Activated CD8-positive, alpha-beta memory T cell treated with anti-CD3 and anti-CD28 coated beads for 48 hours (primary cell): ENCODE measurements at regions not wholly inside any gene's neighbourhood (a gene's known extent, or its start where the extent isn't known, plus 50 kb on each side); places are given as distances from the start of the nearest gene placed in this dataset.
"Not testable (repeated sequence)": the region's sequence is repeated elsewhere in the genome, so short reads cannot be mapped to it uniquely, and the experiment has no call there.

Experiments
- DNase-seq, 3 experiments: peaks; one replicate each; pipeline ENCODE4 v3.0.0-alpha.2; 2020; ENCODE audit warnings: low read depth in 2 of 3, low spot score in 2 of 3

DNA sequence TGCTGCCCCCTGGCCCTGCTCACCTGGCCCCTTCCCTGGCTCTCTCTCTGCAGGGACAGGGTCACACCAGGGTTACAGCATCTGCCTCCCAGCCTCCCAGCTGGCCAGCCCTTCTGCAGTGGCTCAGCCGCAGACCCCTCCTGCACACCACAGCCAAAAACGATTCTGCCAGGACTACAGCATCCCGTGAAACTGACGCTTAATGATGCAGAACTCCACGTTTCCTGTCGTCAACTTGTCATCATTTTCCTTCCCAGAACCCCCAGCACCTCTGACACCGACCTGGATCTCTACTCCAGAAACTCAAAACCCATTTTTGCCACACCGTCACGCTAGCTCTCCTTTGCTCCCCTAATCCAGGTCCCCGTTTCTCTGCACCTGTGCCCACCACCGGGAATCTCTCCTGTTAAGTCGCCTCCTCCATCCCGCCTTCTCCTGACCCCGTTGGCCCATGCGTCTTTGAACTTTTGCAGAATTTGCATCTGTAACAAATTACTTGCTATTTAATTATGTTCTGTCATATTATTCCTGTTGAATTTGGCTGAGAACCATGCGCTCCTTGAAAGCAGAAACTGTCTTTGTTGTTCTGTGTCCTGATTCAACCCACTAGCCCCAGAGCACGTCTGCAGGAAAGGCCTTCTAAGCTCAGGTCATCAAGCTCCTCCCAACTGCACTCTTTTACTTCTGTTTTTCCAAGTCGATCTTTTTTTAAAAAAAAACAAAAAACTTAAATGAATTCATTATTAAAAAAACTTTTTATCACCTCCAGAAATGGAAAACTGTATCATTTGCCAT, 173.2 kb upstream of the COPS8 start:
- no peak for DNase-seq

DNA sequence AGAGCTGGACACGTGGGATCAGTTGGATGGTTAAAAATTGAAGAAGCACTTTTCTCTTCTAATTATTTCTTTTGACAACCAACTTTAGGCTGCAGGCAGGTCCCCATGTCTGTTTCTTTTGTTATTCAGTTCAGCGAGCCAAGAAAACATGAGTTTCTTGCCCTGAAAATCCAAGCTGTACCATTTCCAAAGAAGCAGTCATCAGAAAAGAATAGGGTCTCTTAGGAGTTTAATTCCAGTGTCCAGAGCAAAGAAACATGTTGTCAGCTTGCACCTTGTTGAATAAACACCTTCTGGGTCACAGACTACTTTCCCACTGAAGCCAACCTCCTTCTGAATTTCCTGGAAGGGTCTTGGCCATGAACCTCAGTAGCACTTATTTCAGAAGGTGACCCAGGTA, 170.5 kb upstream of the COPS8 start:
- DNase-seq: no peak

DNA sequence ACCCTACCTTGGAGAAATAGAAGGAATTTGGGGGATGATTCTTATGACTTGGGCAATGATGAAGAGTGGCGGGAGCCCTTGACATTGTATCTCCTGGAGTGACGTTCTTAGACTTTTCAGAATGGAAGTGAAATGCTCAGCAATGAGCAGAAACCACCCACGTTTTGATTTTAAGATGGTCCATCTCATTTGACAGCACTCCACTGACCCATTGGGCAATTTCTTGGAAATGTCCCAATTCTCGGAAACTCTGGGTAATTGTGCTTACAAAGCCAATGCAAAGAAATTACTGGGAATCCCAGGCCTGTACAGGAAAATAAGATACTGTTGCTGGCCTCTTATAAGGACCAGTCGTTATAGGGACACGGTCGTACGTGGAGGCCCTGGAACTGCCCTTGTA, 170.0 kb upstream of the COPS8 start:
- DNase-seq: no peak

DNA sequence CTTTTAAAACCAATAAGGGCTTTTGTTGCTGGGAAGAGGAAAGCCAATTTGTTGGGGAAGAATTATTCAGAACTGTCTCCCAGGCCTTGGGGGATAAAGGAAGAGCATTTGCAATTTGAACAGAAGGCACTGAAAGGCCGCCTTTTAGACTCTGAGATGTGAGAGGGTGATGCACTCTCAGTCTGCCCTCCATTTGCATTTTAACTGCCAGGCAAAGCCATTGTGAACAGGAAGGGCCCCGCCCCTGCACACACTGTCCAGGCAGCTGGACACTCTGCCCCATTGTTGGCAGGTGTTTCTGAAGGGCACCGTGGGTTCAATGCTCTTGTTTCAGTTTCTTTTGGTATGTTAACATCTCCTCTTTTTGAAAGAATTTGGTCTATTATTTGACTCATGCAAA, 169.5 kb upstream of the COPS8 start:
- DNase-seq: no peak

GRCh38 chr2:236916651-236917050, 169.0 kb upstream of the COPS8 start:
- no peak for DNase-seq

DNA sequence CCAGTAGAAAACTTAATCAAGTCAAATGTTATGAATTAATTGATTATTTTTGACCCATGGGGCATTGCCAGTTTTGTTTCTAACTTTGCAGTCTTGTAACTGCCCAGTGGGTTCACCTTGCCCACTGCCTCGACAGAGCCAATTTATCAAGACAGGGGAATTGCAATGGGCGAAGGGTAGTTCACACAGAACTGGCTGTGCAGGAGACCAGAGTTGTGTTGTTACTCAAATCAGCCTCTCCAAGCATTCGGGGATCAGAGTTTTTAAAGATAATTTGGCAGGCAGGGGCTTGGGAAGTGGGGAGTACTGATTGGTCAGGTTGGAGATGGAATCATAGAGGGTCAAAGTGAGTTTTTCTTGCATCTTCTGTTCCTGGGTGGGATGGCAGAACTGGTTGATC, 168.5 kb upstream of the COPS8 start:
- no peak for DNase-seq

DNA sequence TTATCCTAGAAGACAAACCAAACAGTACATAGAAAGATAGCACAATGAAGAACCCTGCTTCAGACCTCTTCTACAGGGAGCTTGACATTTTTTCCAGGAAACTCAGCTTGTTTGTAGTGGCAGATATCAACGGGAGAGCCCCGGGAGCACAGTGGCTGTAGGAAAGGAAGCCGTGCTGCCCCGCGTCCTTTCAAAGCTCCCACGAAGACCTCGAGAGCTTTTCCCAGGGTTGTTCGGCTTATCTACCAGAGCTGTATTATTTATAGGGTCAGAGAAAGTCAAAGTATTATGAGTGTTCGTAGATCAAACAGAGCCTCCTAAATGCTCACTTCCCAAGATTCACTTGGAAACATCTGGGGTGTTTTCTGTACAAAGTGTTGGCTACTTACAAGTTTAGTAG, 167.1 kb upstream of the COPS8 start:
- DNase-seq: no peak

DNA sequence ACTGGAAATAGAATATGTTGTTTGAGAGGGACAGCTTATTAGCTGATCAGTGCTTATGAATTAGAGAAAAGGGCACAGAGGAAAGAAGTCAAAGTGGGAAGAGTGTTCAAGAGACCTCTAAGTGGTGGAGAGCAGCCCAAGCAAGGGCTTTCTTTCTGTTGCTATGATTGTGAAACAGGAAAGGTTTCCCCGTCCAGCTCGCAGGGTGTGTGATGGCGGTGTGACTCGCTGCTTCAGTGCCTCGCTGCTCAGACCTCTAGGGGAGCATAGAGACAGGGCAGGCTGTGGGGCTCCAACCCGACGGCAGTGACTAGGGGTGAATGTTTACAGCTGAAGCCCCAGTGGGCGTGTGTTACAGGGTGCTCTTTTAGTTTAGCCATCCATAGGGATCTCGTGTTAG, 166.5 kb upstream of the COPS8 start:
- no peak for DNase-seq

- not testable (repeated sequence) for DNase-seq
Observed at GRCh38 chr2:236919801-236920379, 165.8 kb upstream of the COPS8 start.

- no peak for DNase-seq
Observed at GRCh38 chr2:236922061-236922460, 163.6 kb upstream of the COPS8 start.

- DNase-seq: no peak
Observed at GRCh38 chr2:236928380-236929037, 157.2 kb upstream of the COPS8 start.

DNA sequence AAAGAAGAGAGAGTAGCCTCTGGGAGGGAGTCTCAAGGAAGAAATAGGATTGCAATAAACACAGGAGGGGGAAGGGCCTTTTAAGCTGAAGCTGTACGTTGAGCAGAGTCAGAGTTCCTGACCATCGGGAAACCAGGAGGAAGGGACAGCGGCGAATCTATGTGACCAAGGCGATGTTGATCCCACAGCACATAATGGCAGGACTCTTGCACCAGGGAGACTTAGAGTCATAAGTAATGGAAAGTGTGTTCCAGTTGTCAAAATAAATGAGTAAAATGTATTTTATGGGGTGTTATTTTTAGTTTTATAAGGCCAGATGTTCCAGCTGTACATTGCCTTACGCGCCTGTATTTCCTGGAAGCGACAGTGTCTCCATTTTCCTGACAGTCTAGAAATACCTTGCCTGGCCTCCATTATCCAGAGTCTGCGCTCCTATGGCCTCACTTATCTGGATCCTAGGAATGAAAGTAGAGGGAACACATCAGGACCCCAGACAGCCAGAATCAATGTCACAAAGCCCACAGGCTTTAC, 152.8 kb upstream of the COPS8 start:
- no peak for DNase-seq

DNA sequence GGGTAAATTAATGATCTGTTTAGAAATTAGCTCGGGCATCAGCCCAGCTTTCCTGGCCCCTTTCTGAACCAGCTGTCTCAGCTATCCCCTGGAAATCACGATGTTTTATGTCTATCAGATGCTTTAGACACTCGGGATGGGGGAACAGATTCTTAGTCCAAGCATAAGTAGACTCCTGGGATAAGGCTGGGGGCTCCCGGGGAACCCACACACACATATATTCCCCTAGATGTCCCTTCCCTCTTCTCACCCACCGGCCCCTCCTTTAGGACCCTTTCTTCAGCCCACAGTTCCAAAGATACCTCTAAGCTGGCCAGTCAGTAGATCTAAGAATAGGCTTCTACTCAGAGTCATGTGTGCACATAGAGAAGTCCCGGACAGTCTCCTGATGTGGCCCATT, 151.5 kb upstream of the COPS8 start:
- no peak for DNase-seq

- no peak for DNase-seq
Observed at GRCh38 chr2:236934656-236935055, 151.0 kb upstream of the COPS8 start.

DNA sequence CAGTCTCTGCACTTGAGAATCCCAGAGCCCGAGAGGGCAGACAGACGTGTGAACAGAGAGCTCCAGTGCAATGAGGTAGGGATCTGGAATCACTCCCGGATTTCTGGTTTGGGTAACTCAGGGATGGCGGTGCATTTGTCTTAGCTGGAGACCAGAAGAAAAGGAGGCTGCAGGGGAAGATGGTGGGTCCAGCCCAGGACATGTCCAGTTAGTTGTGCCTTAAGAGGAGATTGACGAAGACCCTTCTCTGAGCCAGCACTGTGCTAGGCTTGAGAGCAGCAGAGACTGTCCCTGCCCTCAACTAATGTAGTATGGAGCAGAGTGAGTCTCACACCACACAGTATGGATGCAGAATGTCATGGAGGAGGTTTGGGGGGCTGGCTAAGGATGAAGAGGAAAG, 150.6 kb upstream of the COPS8 start:
- no peak for DNase-seq

DNA sequence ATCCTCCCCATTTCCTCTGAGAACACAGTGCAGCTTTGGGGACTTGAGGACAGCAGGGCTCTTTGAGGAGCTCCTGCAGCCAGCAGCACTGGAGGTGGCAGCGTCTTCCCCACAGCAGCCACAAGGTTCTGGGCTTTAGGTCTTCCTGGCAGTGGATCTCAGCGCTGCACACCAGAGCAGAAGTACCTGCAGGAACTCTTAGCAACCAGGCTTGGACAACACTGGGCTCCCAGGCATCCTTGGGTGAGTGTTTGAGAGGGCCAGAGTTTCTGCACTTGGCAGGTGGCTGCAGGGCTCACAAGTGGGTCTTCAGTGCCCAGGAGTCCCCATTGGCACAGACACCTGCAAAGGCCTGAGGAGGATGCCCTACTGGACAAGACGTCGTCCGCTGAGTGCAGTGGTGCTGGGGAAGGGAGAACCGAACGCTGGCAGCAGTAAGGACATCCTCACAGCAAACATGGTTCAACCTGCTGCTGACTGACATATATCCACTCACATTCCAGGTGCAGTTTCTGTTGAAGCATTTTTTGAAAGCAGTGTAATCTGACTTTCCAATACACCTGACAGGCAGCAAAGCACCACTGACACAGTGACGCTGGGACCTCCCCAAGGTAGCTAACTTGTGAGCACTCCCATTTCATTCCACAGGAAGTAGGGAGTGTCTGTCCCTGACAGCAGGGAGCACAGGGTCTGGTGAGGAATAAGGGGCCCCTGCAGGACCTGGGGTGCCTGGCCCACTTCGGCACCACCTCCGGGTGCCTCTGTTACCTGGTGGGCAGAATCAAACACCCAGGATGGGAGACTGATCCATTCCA, 149.9 kb upstream of the COPS8 start:
- no peak for DNase-seq

DNA sequence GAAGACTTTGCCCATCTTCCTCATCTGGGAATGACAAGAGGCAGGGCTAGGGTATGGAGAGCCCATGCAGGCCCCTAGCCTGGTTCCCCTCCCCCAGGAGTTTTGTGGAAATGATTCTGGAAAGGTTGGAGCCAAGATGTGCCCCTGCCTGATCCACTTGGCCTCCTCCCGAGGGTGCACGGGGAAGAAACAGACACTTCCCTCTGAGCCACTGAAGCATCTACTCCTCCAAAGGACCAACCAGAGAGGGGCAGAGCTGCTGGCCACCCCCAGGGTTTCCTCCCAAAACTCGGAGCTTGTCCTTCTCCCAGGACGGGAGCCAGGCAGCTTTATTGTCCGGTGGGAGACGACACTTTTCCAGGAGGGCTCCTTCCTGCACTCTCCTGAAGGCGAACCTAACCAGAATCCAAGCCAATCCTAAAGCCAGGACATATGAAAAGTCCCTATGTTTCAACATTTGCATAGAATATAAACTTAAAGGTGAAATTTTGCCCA, 149.2 kb upstream of the COPS8 start:
- no peak for DNase-seq

DNA sequence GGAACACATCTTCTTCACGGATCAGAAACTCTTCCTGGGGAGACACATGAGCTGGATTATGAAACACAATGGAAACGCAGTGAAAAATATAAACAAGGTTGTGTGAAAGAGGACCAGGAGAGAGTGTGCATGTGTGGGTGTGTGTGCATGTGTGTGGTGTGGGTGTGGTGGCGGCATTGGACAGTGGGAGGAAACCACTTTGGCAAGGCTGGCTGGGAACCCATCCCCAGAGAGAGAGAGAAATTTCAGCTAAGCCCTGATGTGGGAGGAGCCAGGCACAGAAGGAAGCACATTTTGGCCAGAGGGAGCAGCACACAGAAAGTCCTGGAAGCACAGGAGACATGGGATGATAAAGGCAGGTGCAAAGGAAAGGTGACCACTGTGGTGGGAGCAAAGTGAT, 147.6 kb upstream of the COPS8 start:
- no peak for DNase-seq

DNA sequence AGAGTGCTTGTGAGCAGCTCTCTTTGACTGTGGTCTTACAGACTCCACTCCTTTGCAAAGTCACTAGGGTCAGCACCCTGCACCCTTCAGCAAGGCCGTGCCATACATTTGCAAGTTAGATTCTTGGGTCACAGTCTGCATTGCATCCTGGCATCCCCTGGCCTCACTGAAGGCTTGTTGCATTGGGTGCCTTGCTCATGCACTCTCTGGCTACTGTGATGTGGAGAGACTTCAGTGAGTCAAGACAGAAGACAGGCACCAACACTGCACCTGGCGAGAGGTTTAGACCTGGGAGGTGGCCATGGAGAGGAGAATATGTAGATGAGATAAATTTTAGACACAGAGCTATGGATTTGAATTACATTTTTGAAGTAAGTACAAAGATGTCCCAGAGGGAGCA, 146.4 kb upstream of the COPS8 start:
- no peak for DNase-seq

DNA sequence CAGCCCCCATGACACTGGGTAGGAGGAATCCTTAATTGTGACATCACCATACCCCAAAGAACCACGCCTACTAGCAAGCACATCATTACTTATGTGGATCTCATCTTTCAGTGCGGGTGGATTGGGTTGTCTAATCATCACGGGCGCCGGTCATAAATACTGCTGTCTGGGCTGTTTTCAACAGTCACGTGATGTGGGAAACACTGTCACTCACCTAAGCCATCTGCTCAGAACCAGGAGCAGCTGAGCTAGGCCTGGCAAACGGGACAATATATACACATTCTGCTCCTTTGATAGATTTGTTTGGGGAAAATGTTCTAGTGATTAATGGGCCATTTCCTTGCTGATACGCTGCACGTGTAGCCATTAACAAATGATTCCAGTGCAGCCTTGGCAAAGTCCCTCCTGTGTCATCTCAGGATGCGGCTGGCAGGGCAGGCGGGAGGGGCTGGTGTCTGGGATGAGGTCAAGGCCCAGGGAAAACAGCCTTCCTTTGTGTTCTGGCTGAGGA, 145.9 kb upstream of the COPS8 start:
- DNase-seq: no peak

- DNase-seq: no peak
Observed at GRCh38 chr2:236940497-236940896, 145.2 kb upstream of the COPS8 start.
